GM03348 (cell line): ENCODE measurements at regions not wholly inside any gene's neighbourhood (a gene's known extent, or its start where the extent isn't known, plus 50 kb on each side); places are given as distances from the start of the nearest gene placed in this dataset.

Experiments used
- DNase-seq: peaks from one replicate; pipeline ENCODE4 v3.0.0; 2012; ENCODE audit warnings: low spot score

- no peak for DNase-seq
Measured at GRCh38 chr22:48440673-48441552, 1386.8 kb downstream of the BRD1 start.

GRCh38 chr22:48440176-48440575 is 1387.5 kb downstream of the BRD1 start:
- DNase-seq: no peak

GRCh38 chr22:48439560-48440135 is 1388.0 kb downstream of the BRD1 start:
- no peak for DNase-seq

GRCh38 chr22:48438800-48439559 is 1388.7 kb downstream of the BRD1 start:
- no peak for DNase-seq

GRCh38 chr22:48438096-48438495 is 1389.6 kb downstream of the BRD1 start:
- DNase-seq: no peak

GRCh38 chr22:48436201-48436931 is 1391.3 kb downstream of the BRD1 start:
- no peak for DNase-seq

- no peak for DNase-seq
Measured at GRCh38 chr22:48434868-48435250, 1392.8 kb downstream of the BRD1 start.

GRCh38 chr22:48434156-48434867 is 1393.4 kb downstream of the BRD1 start:
- no peak for DNase-seq

GRCh38 chr22:48433647-48434046 is 1394.0 kb downstream of the BRD1 start:
- no peak for DNase-seq

- DNase-seq: peak; percentile 54
Measured at GRCh38 chr22:48432781-48433518, 1394.7 kb downstream of the BRD1 start.

- DNase-seq: no peak
Measured at GRCh38 chr22:48431536-48432315, 1395.9 kb downstream of the BRD1 start.

- DNase-seq: no peak
Measured at GRCh38 chr22:48431014-48431413, 1396.7 kb downstream of the BRD1 start.

GRCh38 chr22:48429446-48430020 is 1398.1 kb downstream of the BRD1 start:
- DNase-seq: no peak

- peak; percentile 88 for DNase-seq
Measured at GRCh38 chr22:48428631-48429371, 1398.9 kb downstream of the BRD1 start.

GRCh38 chr22:48427731-48428211 is 1399.9 kb downstream of the BRD1 start:
- no peak for DNase-seq

GRCh38 chr22:48426466-48427380 is 1401.0 kb downstream of the BRD1 start:
- no peak for DNase-seq

GRCh38 chr22:48425641-48426040 is 1402.0 kb downstream of the BRD1 start:
- no peak for DNase-seq

- DNase-seq: no peak
Measured at GRCh38 chr22:48425091-48425506, 1402.6 kb downstream of the BRD1 start.
